LNCAP (cell line): ENCODE measurements at regions not wholly inside any gene's neighbourhood (a gene's known extent, or its start where the extent isn't known, plus 50 kb on each side); places are given as distances from the start of the nearest gene placed in this dataset.
A peak's percentile ranks its signal among the peaks of the same experiment; 100 is the strongest.

ENCODE experiments used
- TF ChIP-seq, protein P1 (sequence below): fragments of 450-650 bp; IDR thresholded peaks from 2 replicates; pipeline ENCODE4 v1.5.1; 2017; ENCODE audit warnings: mild to moderate bottlenecking

GRCh38 chr9:3650994-3651622 is 125.3 kb upstream of the RFX3 start:
- TF ChIP-seq, protein P1, sequence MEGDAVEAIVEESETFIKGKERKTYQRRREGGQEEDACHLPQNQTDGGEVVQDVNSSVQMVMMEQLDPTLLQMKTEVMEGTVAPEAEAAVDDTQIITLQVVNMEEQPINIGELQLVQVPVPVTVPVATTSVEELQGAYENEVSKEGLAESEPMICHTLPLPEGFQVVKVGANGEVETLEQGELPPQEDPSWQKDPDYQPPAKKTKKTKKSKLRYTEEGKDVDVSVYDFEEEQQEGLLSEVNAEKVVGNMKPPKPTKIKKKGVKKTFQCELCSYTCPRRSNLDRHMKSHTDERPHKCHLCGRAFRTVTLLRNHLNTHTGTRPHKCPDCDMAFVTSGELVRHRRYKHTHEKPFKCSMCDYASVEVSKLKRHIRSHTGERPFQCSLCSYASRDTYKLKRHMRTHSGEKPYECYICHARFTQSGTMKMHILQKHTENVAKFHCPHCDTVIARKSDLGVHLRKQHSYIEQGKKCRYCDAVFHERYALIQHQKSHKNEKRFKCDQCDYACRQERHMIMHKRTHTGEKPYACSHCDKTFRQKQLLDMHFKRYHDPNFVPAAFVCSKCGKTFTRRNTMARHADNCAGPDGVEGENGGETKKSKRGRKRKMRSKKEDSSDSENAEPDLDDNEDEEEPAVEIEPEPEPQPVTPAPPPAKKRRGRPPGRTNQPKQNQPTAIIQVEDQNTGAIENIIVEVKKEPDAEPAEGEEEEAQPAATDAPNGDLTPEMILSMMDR = no peak

DNA sequence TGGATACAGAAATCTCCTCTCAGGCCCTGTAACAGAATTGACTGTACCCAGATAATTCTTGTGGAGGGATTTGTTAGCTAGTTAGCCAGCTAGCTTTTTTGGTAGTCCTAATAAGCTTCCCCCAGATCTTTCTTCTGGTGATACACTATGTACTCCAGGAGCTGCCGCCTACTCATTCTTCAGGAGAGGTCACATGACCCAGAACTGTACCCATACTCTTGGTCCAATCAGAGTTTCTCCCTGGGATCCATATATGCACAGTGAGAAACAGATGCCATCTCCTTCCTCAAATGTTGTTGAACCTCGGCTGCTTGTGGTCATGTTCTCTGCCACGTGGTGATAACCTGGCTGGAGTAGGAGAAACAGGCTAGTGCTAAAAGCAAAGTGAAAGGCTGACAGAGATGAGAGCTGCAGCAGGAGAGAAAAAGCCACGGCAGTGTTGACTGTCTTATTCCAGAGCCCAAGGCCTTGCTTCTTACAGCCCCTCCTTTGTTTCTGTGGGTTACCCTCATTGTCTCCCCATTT is 123.0 kb upstream of the RFX3 start:
- TF ChIP-seq, protein P1 = no peak

DNA sequence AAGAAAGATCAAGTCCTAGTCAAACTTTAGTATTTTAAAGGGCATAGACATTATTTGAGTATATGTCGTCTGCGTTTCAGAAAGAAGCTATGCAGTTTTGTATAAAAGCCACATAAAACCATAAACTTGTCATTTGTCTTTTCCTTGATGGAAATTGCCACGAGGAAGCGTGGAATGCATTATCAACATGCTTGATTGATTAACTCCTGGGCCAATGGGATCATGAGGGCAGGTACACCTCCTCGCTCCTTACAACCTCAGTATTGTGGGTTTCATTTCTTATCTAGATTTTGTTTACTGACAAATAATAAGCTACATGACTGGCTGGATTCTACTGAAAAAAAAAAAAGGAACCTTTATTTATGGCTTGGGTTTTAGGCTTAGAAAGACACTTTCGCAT is 122.5 kb upstream of the RFX3 start:
- TF ChIP-seq, protein P1 = no peak

GRCh38 chr9:3647652-3648051 is 121.9 kb upstream of the RFX3 start:
- TF ChIP-seq, protein P1 = peak; percentile 37; the same call in 1 of the 2 replicates

- TF ChIP-seq, protein P1 = no peak
Observed at GRCh38 chr9:3646226-3646625, 120.4 kb upstream of the RFX3 start.

- TF ChIP-seq, protein P1 = no peak
Observed at GRCh38 chr9:3629495-3629894, 103.7 kb upstream of the RFX3 start.

- TF ChIP-seq, protein P1 = no peak
Observed at GRCh38 chr9:3628239-3628638, 102.4 kb upstream of the RFX3 start.

DNA sequence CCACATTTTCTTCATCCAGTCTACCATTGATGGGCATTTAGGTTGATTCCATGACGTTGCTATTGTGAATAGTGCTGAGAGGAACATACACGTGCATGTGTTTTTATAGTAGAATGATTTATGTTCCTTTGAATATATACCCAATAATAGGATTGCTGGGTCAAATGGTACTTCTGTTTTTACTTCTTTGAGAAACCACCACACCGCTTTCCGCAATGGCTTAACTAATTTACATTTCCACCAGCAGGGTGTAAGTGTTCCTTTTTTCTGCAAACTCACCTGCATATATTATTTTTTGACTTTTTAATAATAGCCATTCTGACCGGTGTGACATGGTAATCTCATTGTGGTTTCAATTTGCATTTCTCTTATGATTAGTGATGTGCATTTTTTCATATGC is 82.2 kb upstream of the RFX3 start:
- TF ChIP-seq, protein P1 = no peak
